ENCODE measurements at regions not wholly inside any gene's neighbourhood (a gene's known extent, or its start where the extent isn't known, plus 50 kb on each side); places are given as distances from the start of the nearest gene placed in this dataset.
A peak's percentile ranks its signal among the peaks of the same experiment; 100 is the strongest.

DNA sequence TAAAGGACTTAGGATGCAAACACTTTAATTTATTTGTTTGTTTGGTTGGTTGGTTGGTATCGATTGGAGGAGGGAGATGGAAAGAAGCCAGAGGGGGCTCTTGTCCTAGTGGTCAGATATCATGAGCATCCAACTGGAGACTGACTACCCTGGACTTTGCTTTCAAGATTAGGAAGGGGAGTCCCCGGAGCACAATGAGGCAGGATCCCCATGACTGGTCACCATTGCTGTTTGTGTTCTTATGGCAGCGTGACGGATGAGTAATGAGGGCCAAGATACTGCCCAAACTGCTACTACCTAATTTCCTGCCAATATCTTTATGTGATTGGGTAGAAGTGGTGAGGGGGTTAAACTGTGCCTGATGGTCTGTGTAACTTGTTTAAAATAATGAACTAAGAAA, 354.6 kb upstream of the ROPN1 start:
- TF ChIP-seq, protein P1, sequence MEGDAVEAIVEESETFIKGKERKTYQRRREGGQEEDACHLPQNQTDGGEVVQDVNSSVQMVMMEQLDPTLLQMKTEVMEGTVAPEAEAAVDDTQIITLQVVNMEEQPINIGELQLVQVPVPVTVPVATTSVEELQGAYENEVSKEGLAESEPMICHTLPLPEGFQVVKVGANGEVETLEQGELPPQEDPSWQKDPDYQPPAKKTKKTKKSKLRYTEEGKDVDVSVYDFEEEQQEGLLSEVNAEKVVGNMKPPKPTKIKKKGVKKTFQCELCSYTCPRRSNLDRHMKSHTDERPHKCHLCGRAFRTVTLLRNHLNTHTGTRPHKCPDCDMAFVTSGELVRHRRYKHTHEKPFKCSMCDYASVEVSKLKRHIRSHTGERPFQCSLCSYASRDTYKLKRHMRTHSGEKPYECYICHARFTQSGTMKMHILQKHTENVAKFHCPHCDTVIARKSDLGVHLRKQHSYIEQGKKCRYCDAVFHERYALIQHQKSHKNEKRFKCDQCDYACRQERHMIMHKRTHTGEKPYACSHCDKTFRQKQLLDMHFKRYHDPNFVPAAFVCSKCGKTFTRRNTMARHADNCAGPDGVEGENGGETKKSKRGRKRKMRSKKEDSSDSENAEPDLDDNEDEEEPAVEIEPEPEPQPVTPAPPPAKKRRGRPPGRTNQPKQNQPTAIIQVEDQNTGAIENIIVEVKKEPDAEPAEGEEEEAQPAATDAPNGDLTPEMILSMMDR (IDR thresholded peaks at IDR 0.05; ENCODE audit: low read depth, low read length, missing input control), result no peak
- TF ChIP-seq, protein P2, sequence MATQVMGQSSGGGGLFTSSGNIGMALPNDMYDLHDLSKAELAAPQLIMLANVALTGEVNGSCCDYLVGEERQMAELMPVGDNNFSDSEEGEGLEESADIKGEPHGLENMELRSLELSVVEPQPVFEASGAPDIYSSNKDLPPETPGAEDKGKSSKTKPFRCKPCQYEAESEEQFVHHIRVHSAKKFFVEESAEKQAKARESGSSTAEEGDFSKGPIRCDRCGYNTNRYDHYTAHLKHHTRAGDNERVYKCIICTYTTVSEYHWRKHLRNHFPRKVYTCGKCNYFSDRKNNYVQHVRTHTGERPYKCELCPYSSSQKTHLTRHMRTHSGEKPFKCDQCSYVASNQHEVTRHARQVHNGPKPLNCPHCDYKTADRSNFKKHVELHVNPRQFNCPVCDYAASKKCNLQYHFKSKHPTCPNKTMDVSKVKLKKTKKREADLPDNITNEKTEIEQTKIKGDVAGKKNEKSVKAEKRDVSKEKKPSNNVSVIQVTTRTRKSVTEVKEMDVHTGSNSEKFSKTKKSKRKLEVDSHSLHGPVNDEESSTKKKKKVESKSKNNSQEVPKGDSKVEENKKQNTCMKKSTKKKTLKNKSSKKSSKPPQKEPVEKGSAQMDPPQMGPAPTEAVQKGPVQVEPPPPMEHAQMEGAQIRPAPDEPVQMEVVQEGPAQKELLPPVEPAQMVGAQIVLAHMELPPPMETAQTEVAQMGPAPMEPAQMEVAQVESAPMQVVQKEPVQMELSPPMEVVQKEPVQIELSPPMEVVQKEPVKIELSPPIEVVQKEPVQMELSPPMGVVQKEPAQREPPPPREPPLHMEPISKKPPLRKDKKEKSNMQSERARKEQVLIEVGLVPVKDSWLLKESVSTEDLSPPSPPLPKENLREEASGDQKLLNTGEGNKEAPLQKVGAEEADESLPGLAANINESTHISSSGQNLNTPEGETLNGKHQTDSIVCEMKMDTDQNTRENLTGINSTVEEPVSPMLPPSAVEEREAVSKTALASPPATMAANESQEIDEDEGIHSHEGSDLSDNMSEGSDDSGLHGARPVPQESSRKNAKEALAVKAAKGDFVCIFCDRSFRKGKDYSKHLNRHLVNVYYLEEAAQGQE (IDR thresholded peaks at IDR 0.05), result no peak
- TF ChIP-seq, protein P3, sequence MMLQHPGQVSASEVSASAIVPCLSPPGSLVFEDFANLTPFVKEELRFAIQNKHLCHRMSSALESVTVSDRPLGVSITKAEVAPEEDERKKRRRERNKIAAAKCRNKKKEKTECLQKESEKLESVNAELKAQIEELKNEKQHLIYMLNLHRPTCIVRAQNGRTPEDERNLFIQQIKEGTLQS (IDR thresholded peaks at IDR 0.05), result no peak
- peak in 1 of 2 donors; percentile 40 for TF ChIP-seq RXRA (IDR thresholded peaks at IDR 0.05)
- TF ChIP-seq YY1 (IDR thresholded peaks at IDR 0.05), result peak; percentile 32
- TF ChIP-seq JUND (IDR thresholded peaks at IDR 0.05), result no peak
- no peak for TF ChIP-seq SP1 (IDR thresholded peaks at IDR 0.05)
- TF ChIP-seq TAF1 (conservative IDR thresholded peaks at IDR 0.05), result no peak
- no peak for TF ChIP-seq RAD21 (IDR thresholded peaks at IDR 0.05)
- TF ChIP-seq, protein P4, sequence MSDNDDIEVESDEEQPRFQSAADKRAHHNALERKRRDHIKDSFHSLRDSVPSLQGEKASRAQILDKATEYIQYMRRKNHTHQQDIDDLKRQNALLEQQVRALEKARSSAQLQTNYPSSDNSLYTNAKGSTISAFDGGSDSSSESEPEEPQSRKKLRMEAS (IDR thresholded peaks at IDR 0.05), result no peak

Data from liver (tissue), 3 donors.